GM21423 (cell line): ENCODE measurements at regions not wholly inside any gene's neighbourhood (a gene's known extent, or its start where the extent isn't known, plus 50 kb on each side); places are given as distances from the start of the nearest gene placed in this dataset.
"Not testable (repeated sequence)": the region's sequence is repeated elsewhere in the genome, so short reads cannot be mapped to it uniquely, and the experiment has no call there.

ENCODE experiments used
- ATAC-seq: cut with Tn5 transposase; IDR thresholded peaks from one replicate; pipeline ENCODE4 v1.9.1; 2021; ENCODE audit warnings: mild to moderate bottlenecking, moderate library complexity; ENCODE audit not compliant: unreplicated experiment

DNA sequence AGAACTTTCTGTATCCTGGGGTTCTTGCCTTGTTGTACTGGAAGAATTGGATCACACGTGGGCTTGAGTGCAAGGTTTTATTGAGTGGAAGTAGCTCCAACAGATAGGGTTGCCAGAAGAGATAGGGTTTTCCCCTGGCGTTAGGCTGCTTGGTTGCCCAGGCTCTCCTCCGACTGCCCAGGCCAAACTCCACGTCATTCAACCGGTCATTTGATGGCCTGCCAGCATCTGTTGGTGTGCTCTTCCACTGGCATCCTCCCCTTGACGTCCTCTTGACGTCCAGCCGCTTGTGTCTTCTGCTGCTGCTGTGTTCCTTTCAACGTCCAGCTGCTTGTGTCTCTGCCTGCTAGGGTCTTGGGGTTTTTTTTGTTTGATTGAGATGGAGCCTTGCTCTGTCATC, 111.2 kb upstream of the XIST start:
- ATAC-seq: no peak

GRCh38 chrX:73962948-73963347, 110.4 kb upstream of the XIST start:
- no peak for ATAC-seq

DNA sequence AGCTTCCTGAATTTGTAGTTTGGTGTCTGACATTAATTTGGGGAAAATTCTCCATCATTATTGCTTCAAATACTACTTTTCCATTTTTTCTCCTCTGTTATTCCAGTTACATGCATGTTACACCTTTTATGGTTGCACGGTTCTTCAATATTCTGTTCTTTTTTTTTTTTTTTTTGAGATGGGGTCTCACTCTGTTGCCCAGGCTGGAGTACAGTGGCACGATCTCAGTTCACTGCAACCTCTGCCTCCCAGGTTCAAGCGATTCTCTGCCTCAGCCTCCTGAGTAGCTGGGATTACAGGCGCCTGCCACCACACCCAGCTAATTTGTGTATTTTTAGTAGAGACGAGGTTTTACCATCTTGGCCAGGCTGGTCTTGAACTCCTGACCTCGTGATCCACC, 109.4 kb upstream of the XIST start:
- not testable (repeated sequence) for ATAC-seq

DNA sequence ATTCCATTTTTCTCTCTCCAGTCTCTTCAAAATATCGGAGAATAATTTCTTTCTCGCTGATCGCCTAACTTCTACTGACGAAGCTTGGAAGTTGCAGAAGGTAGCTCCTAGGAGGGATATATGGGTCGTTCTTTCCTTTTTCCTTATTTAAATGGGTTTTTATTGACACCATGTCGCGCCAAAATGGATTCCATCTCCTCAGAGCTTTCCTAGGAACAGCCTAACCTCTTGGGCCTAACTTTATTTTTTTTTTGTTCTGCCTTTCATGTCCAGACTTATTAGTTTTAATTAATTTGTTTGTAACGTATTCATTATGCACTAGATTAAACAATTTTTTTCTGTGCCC, 92.0 kb upstream of the XIST start:
- no peak for ATAC-seq

- peak; percentile 99 for ATAC-seq
These were observed 91.4 kb upstream of the XIST start for GRCh38 chrX:73943693-73944562.

DNA sequence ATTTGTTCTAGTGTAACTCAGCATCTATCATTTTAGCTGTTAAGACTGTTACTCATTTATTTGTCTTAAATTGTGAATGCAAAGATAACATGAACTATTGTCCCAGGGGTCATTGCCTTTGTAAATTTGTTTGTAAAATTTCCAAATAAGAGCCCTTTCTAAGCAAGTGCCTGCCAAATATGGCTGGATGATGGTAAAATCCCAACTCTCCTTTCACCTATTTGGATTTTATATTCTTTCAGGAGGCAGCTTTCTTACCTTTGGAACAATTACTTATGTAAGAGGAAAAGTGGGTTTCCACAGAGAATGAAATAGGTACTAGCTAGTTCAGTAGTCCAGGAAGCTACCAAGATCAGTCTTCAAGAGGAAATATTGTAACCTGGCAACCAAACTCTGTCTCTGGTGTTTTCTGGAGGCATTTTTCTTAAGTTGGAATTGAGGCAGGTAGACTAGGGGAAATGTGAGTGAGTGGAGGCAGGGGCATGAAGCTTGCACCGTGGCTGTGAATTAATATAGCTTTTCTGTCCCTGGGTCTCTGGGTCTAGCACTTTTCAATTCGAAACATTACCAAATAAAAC, 88.5 kb upstream of the XIST start:
- ATAC-seq: no peak

- ATAC-seq: not testable (repeated sequence)
These were observed 85.3 kb upstream of the XIST start for GRCh38 chrX:73937843-73938242.

DNA sequence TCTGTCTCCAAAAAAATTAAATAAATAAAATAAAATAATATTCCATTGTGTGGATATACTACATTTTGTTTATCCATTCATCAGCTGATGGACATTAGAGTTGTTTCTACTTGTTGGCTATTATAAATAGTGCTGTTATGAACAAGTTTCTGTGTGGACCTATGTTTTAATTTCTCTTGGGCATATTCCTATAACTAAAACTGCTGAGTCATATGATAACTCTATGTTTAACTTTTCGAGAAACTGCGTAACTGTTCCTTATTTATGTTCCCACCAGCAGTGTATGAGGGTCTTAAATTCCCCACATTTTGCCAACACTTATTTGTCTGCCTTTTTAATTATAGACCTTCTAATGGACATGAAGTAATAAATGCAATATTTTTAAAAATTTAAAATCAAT, 80.0 kb upstream of the XIST start:
- ATAC-seq: no peak

GRCh38 chrX:73930300-73930699, 77.8 kb upstream of the XIST start:
- no peak for ATAC-seq

DNA sequence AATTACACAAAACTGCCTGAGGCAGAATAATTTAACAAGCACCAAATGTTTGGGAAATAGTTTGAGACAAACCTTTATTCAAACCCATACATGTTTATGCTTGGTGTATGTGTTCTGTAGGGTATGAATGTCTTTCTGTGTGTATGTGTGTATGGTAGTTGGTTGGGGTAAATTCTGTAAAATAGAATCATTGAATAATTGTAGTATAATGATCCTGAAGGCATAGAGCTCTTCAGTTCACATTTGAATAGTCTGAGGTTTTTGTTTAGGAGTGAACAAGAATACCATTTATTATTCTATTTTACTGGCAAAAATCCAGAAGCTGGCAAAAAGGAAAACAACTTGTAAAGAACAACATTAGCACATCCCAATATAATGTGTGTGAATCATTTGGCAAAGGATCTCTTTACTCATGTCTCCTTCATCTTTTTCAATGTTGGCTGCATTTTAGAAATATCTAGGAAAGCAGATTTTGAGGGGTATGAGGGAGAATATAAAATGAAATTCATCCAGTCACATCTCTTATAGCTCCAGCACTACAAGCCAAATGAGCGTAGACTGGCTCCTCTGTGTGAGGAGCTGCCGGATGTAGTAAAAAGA, 70.4 kb upstream of the XIST start:
- ATAC-seq: no peak

- no peak for ATAC-seq
These were observed 64.6 kb upstream of the XIST start for GRCh38 chrX:73916931-73917667.

DNA sequence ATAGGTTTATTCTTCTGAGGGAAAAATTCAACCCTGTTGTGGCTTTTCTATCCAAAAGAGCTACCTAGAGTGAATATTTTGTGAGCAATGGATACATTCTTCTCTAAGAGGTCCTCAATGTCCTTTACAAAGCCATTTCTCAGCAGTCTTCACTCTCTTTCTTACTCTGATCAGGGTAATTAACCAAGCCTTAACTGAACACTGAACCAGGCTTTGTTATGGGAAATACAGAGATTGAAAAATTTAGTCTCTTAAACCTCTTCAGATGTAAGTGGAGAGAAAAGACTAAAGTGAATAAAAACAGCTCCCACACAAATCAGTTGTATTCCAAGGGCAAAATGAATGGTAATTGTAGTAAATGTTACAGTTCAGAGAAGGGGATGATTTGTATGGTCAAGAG, 64.0 kb upstream of the XIST start:
- no peak for ATAC-seq

- not testable (repeated sequence) for ATAC-seq
These were observed 62.3 kb upstream of the XIST start for GRCh38 chrX:73914792-73915191.

DNA sequence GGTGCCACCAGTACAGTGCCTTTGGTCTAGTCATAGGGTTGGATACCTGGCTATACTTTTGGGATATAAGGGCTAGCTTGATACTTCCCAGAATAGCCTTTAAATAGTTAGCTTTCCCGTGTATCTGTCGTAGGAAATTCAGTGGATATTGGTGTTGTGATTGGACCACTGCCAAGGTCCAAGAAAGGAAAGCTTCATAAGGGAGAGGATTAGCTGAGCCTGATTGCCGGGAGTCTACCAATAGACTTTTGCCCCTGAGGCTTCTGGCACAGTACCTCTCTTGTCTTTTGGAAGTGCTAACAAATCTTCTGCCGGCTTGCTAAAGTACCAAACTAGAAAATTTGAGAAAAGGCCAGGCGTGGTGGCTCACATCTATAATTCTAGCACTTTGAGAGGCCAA, 61.1 kb upstream of the XIST start:
- ATAC-seq: no peak

GRCh38 chrX:73911946-73912345, 59.4 kb upstream of the XIST start:
- ATAC-seq: not testable (repeated sequence)

DNA sequence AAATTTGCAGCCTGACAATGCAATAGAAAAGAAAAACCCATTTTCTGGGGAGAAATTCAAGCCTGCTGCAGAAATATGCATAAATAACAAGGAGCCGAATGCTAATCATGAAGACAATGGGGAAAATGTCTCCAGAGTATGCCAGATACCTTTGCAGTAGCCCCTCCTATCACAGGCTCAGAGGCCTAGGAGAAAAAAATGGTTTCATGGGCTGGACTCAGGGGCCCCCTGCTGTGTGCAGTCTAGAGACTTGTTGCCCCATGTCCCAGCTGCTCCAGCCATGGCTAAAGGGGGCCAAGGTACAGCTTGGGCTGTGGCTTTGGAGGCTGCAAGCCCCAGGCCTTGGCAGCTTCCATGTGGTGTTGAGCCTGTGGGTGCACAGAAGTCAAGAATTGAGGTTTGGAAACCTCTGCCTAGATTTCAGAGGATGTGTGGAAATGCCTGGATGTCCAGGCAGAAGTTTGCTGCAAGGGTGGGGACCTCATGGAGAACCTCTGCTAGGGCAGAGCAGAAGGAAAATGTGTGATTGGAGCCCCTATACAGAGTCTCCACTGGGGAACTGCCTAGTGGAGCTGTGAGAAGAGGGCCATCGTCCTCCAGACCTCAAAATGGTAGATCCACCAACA, 53.3 kb upstream of the XIST start:
- not testable (repeated sequence) for ATAC-seq

- ATAC-seq: no peak
These were observed 51.4 kb upstream of the XIST start for GRCh38 chrX:73903941-73904340.
